ENCODE measurements at regions not wholly inside any gene's neighbourhood (a gene's known extent, or its start where the extent isn't known, plus 50 kb on each side); places are given as distances from the start of the nearest gene placed in this dataset.

DNA sequence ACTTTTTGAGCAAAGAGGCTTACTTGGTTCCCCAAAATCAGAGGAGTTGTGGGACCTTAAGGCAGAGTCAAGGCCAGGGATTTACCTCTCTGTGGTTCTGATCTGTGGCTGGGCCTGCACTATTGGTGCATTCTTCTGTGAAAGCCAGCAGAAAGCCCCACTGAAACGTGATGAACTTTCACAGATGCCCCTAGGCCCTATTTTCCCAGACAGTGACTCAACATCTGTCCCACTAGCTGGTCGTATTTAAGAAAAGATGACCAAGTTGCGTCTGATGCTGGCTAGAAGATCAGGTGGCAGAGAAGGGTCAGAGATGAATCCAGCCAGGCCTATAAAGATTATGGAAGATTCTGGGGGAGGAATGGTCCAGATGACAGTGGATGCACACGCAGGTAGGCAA, 153.1 kb downstream of the ACTL7B start:
- peaks cover 1% of the 10 kb centered on the region for H3K27me3 Mint-ChIP-seq
- DNase-seq, result no peak
- no peaks in the 10 kb centered on the region for H3K36me3 Mint-ChIP-seq (ENCODE audit: low read depth)
- no peak overlapping the region for H3K27ac Mint-ChIP-seq
- H3K9me3 Mint-ChIP-seq, result no peaks in the 10 kb centered on the region
- H3K4me1 Mint-ChIP-seq, result no peaks in the 10 kb centered on the region
- ChIA-PET POLR2A (no interaction called here), CTCF (no interaction called here)
- no peak overlapping the region for H3K4me3 Mint-ChIP-seq
- ATAC-seq (ENCODE audit: low read depth), result no peak
- intact Hi-C loops (cut with micrococcal nuclease), result no loop called here
- TF ChIP-seq, protein P1, sequence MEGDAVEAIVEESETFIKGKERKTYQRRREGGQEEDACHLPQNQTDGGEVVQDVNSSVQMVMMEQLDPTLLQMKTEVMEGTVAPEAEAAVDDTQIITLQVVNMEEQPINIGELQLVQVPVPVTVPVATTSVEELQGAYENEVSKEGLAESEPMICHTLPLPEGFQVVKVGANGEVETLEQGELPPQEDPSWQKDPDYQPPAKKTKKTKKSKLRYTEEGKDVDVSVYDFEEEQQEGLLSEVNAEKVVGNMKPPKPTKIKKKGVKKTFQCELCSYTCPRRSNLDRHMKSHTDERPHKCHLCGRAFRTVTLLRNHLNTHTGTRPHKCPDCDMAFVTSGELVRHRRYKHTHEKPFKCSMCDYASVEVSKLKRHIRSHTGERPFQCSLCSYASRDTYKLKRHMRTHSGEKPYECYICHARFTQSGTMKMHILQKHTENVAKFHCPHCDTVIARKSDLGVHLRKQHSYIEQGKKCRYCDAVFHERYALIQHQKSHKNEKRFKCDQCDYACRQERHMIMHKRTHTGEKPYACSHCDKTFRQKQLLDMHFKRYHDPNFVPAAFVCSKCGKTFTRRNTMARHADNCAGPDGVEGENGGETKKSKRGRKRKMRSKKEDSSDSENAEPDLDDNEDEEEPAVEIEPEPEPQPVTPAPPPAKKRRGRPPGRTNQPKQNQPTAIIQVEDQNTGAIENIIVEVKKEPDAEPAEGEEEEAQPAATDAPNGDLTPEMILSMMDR (IDR thresholded peaks at IDR 0.05), result no peak

DNA sequence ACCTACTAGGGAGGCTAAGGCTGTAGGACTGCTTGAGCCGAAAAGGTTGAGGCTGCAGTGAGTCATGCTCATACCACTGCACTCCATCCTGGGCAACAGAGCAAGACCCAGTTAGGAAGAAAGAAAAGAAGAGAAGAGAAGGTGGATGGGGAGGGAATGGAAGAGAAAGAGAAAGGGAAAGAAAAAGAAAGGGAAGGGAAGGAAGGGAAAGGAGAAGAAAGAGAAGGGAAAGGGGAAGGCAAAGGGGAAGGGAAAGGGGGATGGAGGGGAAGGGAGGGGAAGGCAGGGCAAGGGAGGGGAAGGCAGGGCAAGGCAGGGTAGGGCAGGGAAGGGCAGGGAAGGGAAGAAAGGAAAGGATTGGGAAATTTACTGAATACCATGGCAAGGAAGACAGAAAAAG, 157.0 kb downstream of the ACTL7B start:
- H3K4me1 Mint-ChIP-seq, result no peaks in the 10 kb centered on the region
- DNase-seq (no peak), ATAC-seq (ENCODE audit: low read depth) (no peak)
- H3K36me3 Mint-ChIP-seq (ENCODE audit: low read depth), result no peaks in the 10 kb centered on the region
- peaks cover 1% of the 10 kb centered on the region for H3K27me3 Mint-ChIP-seq
- H3K27ac Mint-ChIP-seq, result no peak overlapping the region
- TF ChIP-seq, protein P1 (IDR thresholded peaks at IDR 0.05), result no peak
- H3K9me3 Mint-ChIP-seq, result peaks cover 5% of the 10 kb centered on the region
- ChIA-PET CTCF (no interaction called here), POLR2A (no interaction called here)
- no peak overlapping the region for H3K4me3 Mint-ChIP-seq
- intact Hi-C loops (cut with micrococcal nuclease), result no loop called here

DNA sequence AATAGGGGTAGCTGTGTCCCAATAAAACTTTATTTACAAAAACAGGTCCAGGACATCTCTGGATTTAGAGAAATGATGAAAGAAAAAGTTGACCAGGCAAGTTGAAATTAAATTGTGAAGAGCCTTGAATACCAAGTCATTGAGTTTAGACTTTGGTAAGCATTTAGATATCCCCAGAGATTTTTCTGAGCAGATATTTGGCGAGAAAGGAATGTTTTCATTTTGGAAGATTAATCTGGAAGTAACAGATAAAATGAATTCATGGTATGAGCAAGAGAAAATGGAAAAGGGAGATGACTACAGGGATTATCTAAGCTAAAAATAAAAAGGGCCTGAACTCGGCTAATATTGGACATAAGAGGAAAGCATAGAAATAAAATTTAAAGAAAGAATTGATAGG, 157.6 kb downstream of the ACTL7B start:
- H3K27me3 Mint-ChIP-seq, result peaks cover 1% of the 10 kb centered on the region
- no peaks in the 10 kb centered on the region for H3K4me1 Mint-ChIP-seq
- CTCF ChIA-PET, result no interaction called here
- ATAC-seq (ENCODE audit: low read depth), result no peak
- no peaks in the 10 kb centered on the region for H3K36me3 Mint-ChIP-seq (ENCODE audit: low read depth)
- POLR2A ChIA-PET, result no interaction called here
- H3K27ac Mint-ChIP-seq, result no peak overlapping the region
- no peak for DNase-seq
- H3K9me3 Mint-ChIP-seq, result peaks cover 5% of the 10 kb centered on the region
- TF ChIP-seq, protein P1 (IDR thresholded peaks at IDR 0.05), result no peak
- intact Hi-C loops (cut with micrococcal nuclease), result no loop called here
- H3K4me3 Mint-ChIP-seq, result no peak overlapping the region

DNA sequence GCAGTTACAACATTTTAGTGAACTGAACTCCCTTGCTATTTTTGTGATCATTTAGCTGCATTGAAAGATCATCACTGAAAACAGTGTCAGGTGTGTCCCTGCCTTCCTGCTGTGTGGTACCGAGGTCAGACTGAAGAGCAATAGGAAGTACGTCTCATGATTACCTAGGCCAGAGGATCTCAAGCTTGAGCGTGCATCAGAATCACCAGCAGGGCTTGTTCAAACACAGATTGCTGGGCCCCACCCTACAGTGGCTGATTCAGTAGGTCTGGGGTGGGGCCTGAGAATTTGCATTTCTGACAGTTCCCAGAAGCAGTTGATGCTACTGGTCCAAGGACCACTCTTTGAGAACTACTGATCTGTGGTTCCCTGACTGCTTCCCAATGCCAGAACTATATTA, 159.6 kb downstream of the ACTL7B start:
- Mint-ChIP-seq H3K36me3 (ENCODE audit: low read depth) (no peaks in the 10 kb centered on the region), H3K4me1 (no peaks in the 10 kb centered on the region), H3K9me3 (peaks cover 5% of the 10 kb centered on the region), H3K27me3 (peaks cover 1% of the 10 kb centered on the region), H3K4me3 (no peak overlapping the region), H3K27ac (no peak overlapping the region)
- intact Hi-C loops (cut with micrococcal nuclease), result no loop called here
- DNase-seq (no peak), ATAC-seq (ENCODE audit: low read depth) (no peak)
- CTCF ChIA-PET, result no interaction called here
- POLR2A ChIA-PET, result no interaction called here
- TF ChIP-seq, protein P1 (IDR thresholded peaks at IDR 0.05), result no peak

DNA sequence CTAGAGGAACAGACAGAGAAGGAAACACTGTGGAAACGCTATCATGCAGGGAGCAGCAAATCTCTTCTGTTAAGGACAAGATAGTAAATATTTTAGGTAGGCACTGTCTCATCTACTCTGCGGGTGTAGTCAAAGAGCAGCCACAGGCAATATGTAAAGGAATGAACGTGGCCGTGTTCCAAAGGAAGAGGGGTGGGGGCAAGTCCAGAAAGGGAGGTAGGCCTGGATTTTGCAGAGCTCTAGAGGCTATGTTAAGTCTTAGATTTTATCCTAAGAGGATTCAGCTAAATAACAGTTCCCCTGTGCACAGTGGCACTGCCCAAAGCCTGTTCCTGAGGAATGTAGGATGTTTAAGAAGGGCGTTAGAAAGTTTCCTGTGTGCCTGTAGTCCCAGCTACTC, 161.6 kb downstream of the ACTL7B start:
- TF ChIP-seq, protein P1 (IDR thresholded peaks at IDR 0.05), result no peak
- Mint-ChIP-seq H3K36me3 (ENCODE audit: low read depth) (no peaks in the 10 kb centered on the region), H3K4me3 (no peak overlapping the region), H3K27ac (no peak overlapping the region), H3K27me3 (peaks cover 1% of the 10 kb centered on the region), H3K4me1 (no peaks in the 10 kb centered on the region), H3K9me3 (peaks cover 5% of the 10 kb centered on the region)
- DNase-seq (no peak), ATAC-seq (ENCODE audit: low read depth) (no peak)
- CTCF ChIA-PET, result no interaction called here
- POLR2A ChIA-PET, result no interaction called here
- intact Hi-C loops (cut with micrococcal nuclease), result no loop called here
